Spleen (tissue), 11 donors: ENCODE measurements at regions not wholly inside any gene's neighbourhood (a gene's known extent, or its start where the extent isn't known, plus 50 kb on each side); places are given as distances from the start of the nearest gene placed in this dataset.

Experiments used
- DNase-seq: peaks from one replicate; pipeline ENCODE4 v3.0.0-alpha.2; 2020
- H3K27ac ChIP-seq, 8 donors: fragments of 200-600 bp; sonication (generic) in 7 of 8; 1 replicate in 4 of 8; 2 replicates in 4 of 8; pipeline versions ENCODE4 v1.5.0 to v1.8.0; 2016 to 2021; ENCODE audit warnings: inconsistent platforms in 4 of 8, mild to moderate bottlenecking in 4 of 8, moderate library complexity in 1 of 8
- H3K27me3 ChIP-seq, 7 donors: fragments of 200-600 bp; sonication (generic) in 6 of 7; replicated peaks in 1 of 7; 1 replicate in 4 of 7; 2 replicates in 3 of 7; pipeline versions ENCODE4 v1.5.0 to v1.8.0; 2016 to 2021; ENCODE audit warnings: inconsistent platforms in 3 of 7, mild to moderate bottlenecking in 1 of 7
- H3K36me3 ChIP-seq, 6 donors: fragments of 200-600 bp; sonication (generic) in 5 of 6; 1 replicate in 4 of 6; 2 replicates in 2 of 6; pipeline versions ENCODE4 v1.5.0 to v1.8.0; 2016 to 2021; ENCODE audit warnings: inconsistent platforms in 2 of 6
- H3K4me1 ChIP-seq, 6 donors: fragments of 200-600 bp; sonication (generic) in 5 of 6; 1 replicate in 3 of 6; 2 replicates in 3 of 6; pipeline versions ENCODE4 v1.5.0 to v1.8.0; 2016 to 2021; ENCODE audit warnings: inconsistent platforms in 3 of 6
- H3K4me3 ChIP-seq, 8 donors: fragments of 200-600 bp; sonication (generic) in 7 of 8; 1 replicate in 4 of 8; 2 replicates in 4 of 8; pipeline versions ENCODE4 v1.5.0 to v1.8.0; 2016 to 2021; ENCODE audit warnings: inconsistent platforms in 4 of 8, mild to moderate bottlenecking in 4 of 8, moderate library complexity in 2 of 8
- H3K9me3 ChIP-seq, 8 donors: fragments of 200-600 bp; sonication (generic) in 7 of 8; 1 replicate in 4 of 8; 2 replicates in 4 of 8; pipeline versions ENCODE4 v1.5.0 to v1.8.0; 2016 to 2021; ENCODE audit warnings: inconsistent platforms in 4 of 8
- POLR2A ChIP-seq, 3 donors: fragments of 450-650 bp; IDR thresholded peaks; one replicate each; pipeline ENCODE4 v1.5.1; 2017; ENCODE audit warnings: antibody characterized with exemption in 3 of 3, mild to moderate bottlenecking in 1 of 3
- POLR2AphosphoS5 ChIP-seq, 3 donors: sonication (generic); formaldehyde crosslinking; IDR thresholded peaks; one replicate each; pipeline ENCODE4 v1.5.1; 2017; ENCODE audit warnings: antibody characterized with exemption in 3 of 3
- WGBS, 5 donors: extraction: QIAGEN DNeasy Blood & Tissue Kit in 3 of 5; methylation state at CpG; one replicate each; pipeline versions ENCODE4 v1.1.5 to v1.1.7; 2013 to 2018; 5-methylcytosine and 5-hydroxymethylcytosine counted together
- intact Hi-C: fragments of 100-400 bp; cut with DNase I; formaldehyde crosslinking; loops from one replicate; pipeline ENCODE4 v1.15.0; 2023; ENCODE audit warnings: low total_unique reads
- TF ChIP-seq, protein P1 (sequence below), 11 experiments: fragments of 200-600 bp in 7 of 11; fragments of 450-650 bp in 4 of 11; sonication (generic) in 4 of 11; IDR thresholded peaks in 8 of 11; conservative IDR thresholded peaks in 3 of 11; 1 replicate in 7 of 11; 2 replicates in 4 of 11; pipeline versions ENCODE4 v1.4.0 to v1.8.0; 2016 to 2021; ENCODE audit warnings: antibody characterized with exemption in 11 of 11, inconsistent platforms in 4 of 11, mild to moderate bottlenecking in 1 of 11
- donor health status: healthy with polysubstance abuse.
- donor health status: DM: no; HTN: no; CAD: no; lungs with moderate emphysema.
- donor health status: DM: no; HTN: no; CAD: no.
- donor health status: Bipolar disorder and iron deficiency.
- donor health status: healthy.
- donor health status: DM: no; HTN: no; CAD: no.
- donor health status: DM: yes; HTN: yes; CAD: no.

DNA sequence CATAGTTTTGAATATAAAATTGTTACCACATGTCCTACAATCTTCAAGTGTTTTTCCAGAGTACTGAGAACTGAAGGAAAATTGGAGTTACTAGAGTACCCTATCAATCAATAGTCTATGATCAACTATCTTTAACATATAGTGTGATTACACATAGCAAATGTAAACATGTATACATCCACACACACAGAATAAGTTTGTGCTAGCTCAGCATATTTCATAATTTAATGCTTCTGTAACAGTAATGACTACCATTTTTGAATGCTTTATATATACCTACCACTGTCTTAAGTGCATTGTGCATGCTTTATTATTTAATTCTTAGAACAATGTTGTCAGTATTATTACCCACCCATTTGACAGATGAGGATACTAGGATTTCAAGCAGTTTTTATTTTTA, 523.9 kb downstream of the HAO1 start:
- Histone ChIP-seq H3K27me3 (no peaks in the 10 kb centered on the region), H3K27ac (no peak overlapping the region), H3K4me1 (no peaks in the 10 kb centered on the region), H3K9me3 (no peaks in the 10 kb centered on the region), H3K4me3 (no peak overlapping the region), H3K36me3 (no peaks in the 10 kb centered on the region)
- intact Hi-C loops = no loop called here
- no peak for TF ChIP-seq POLR2AphosphoS5 (IDR thresholded peaks at IDR 0.05)
- TF ChIP-seq, protein P1, sequence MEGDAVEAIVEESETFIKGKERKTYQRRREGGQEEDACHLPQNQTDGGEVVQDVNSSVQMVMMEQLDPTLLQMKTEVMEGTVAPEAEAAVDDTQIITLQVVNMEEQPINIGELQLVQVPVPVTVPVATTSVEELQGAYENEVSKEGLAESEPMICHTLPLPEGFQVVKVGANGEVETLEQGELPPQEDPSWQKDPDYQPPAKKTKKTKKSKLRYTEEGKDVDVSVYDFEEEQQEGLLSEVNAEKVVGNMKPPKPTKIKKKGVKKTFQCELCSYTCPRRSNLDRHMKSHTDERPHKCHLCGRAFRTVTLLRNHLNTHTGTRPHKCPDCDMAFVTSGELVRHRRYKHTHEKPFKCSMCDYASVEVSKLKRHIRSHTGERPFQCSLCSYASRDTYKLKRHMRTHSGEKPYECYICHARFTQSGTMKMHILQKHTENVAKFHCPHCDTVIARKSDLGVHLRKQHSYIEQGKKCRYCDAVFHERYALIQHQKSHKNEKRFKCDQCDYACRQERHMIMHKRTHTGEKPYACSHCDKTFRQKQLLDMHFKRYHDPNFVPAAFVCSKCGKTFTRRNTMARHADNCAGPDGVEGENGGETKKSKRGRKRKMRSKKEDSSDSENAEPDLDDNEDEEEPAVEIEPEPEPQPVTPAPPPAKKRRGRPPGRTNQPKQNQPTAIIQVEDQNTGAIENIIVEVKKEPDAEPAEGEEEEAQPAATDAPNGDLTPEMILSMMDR (IDR thresholded peaks at IDR 0.05 in 8 of 11, conservative IDR thresholded peaks at IDR 0.05 in 3 of 11) = no peak
- no peak for TF ChIP-seq POLR2A (IDR thresholded peaks at IDR 0.05)
- no peak for DNase-seq

DNA sequence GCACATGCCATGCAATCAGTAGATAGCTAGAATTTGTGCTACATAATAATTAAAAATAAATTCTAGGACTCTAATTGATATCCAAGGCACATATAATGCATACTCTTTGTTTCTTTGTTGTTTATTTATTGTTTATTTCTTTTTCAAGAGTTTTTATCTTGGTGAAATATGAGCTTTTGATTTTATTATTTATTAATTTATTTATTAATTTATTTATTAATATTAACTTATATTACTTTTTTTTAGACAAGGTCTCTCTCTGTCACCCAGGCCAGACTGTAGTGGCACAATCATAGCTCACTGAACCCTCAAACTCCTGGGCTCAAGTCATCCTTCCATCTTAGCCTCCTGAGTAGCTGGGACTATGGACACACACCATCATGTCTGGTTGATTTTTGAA, 519.9 kb downstream of the HAO1 start:
- Histone ChIP-seq H3K36me3 (no peaks in the 10 kb centered on the region), H3K27ac (no peak overlapping the region), H3K4me1 (no peaks in the 10 kb centered on the region), H3K9me3 (no peaks in the 10 kb centered on the region), H3K27me3 (no peaks in the 10 kb centered on the region), H3K4me3 (no peak overlapping the region)
- TF ChIP-seq, protein P1 (IDR thresholded peaks at IDR 0.05 in 8 of 11, conservative IDR thresholded peaks at IDR 0.05 in 3 of 11) = no peak
- TF ChIP-seq POLR2AphosphoS5 (IDR thresholded peaks at IDR 0.05) (no peak), POLR2A (IDR thresholded peaks at IDR 0.05) (no peak)
- no peak for DNase-seq
- intact Hi-C loops = no loop called here

DNA sequence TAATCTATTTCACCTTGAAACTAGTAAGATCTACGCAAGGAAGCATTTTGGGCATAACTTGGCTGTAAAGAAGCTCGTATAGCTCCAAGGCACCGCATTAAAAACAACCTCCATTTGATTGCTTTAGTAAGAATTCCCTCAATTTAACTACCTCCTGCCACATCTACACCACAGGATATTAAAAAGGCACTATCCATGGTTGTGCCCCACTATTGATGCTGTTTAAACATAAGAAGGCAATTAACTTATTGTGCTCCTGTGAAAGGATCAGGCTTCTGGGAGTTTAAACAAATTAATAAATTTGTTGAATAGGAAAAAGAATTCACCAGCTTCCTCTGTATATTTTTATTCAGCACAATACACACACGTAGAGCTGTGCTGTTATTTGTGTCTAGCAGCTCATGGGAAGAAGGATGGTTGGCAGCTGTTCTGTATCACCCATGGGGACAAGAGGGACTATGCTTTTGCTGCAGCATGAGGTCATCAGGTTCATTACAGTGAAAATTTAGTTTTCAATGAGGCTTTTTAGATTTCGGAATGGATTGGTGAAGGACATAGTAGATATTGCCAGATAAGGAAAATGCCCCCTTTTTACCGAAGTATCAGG, 513.3 kb downstream of the HAO1 start:
- Histone ChIP-seq H3K27me3 (no peaks in the 10 kb centered on the region), H3K4me1 (no peaks in the 10 kb centered on the region), H3K4me3 (no peak overlapping the region), H3K36me3 (no peaks in the 10 kb centered on the region), H3K27ac (no peak overlapping the region), H3K9me3 (no peaks in the 10 kb centered on the region)
- intact Hi-C loops = no loop called here
- 77 to 87% (median 79%) methylated on average over 6 of the region's 6 CpGs for WGBS, 5 donors
- DNase-seq = no peak
- TF ChIP-seq POLR2AphosphoS5 (IDR thresholded peaks at IDR 0.05) (no peak), POLR2A (IDR thresholded peaks at IDR 0.05) (no peak)
- TF ChIP-seq, protein P1 (IDR thresholded peaks at IDR 0.05 in 8 of 11, conservative IDR thresholded peaks at IDR 0.05 in 3 of 11) = no peak

DNA sequence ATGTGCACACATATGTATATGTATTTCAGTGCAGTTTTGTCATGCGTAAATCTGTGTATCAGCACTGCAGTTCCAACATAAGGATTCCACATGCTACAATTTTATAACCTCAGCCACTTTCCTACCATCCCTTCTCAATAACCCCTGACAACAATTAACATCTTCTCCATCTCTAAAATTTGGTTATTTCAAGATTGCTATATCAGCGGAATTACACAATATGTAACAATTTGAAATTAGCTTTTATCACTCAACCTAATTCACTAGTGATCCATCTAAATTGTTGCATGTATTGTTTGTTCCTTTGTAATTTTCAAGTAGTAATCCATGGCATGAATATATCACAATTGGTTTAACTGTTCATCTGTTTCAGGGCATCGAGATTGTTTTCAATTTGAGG, 511.3 kb downstream of the HAO1 start:
- H3K4me3 ChIP-seq = no peak overlapping the region
- no peaks in the 10 kb centered on the region for H3K36me3 ChIP-seq
- H3K4me1 ChIP-seq = no peaks in the 10 kb centered on the region
- no peaks in the 10 kb centered on the region for H3K27me3 ChIP-seq
- no peak overlapping the region for H3K27ac ChIP-seq
- 89 to 97% (median 91%) methylated on average over 3 of the region's 3 CpGs for WGBS, 5 donors
- TF ChIP-seq POLR2A (IDR thresholded peaks at IDR 0.05) (no peak), POLR2AphosphoS5 (IDR thresholded peaks at IDR 0.05) (no peak)
- TF ChIP-seq, protein P1 (IDR thresholded peaks at IDR 0.05 in 8 of 11, conservative IDR thresholded peaks at IDR 0.05 in 3 of 11) = no peak
- no peaks in the 10 kb centered on the region for H3K9me3 ChIP-seq
- no peak for DNase-seq
- intact Hi-C loops = no loop called here
